A673 (cell line): ENCODE measurements at regions not wholly inside any gene's neighbourhood (a gene's known extent, or its start where the extent isn't known, plus 50 kb on each side); places are given as distances from the start of the nearest gene placed in this dataset.
"Not testable (repeated sequence)": the region's sequence is repeated elsewhere in the genome, so short reads cannot be mapped to it uniquely, and the experiment has no call there.

Source experiments
- BruUV-seq: library from RNA; stranded (reverse); fragments of 400-500 nt; replicated peaks from 2 replicates; lab custom pipeline; 2021; lab: Mats Ljungman, UMichigan
- CTCF ChIA-PET: fragments of 300-600 bp; sonication (Branson Sonifier 250); formaldehyde crosslinking; loops from one replicate; lab custom pipeline; 2022; ENCODE audit warnings: antibody characterized with exemption; lab: Charles Lee
- POLR2A ChIA-PET: fragments of 300-600 bp; sonication (Branson Sonifier 250); formaldehyde crosslinking; loops from one replicate; lab custom pipeline; 2022; ENCODE audit warnings: antibody characterized with exemption; ENCODE audit not compliant: low non-redundant PET; lab: Charles Lee
- DNase-seq: peaks from one replicate; pipeline ENCODE4 v3.0.0-alpha.2; 2015; ENCODE audit warnings: low spot score
- H3K27ac ChIP-seq: fragments of 200-600 bp; sonication (generic); 2 replicates; pipeline ENCODE4 v1.5.1; 2016; ENCODE audit warnings: mixed run types, low read depth, mild to moderate bottlenecking, mixed read lengths, antibody characterized with exemption, low read length; ENCODE audit not compliant: poor library complexity, severe bottlenecking
- H3K27me3 ChIP-seq: fragments of 200-600 bp; sonication (generic); replicated peaks from 2 replicates; pipeline ENCODE4 v1.6.1; 2017; ENCODE audit warnings: mixed run types, low read depth, mild to moderate bottlenecking, mixed read lengths, antibody characterized with exemption, low read length; ENCODE audit not compliant: insufficient read depth, poor library complexity
- H3K36me3 ChIP-seq: fragments of 200-600 bp; sonication (generic); 2 replicates; pipeline ENCODE4 v1.6.1; 2016; ENCODE audit warnings: mixed run types, mild to moderate bottlenecking, mixed read lengths, antibody characterized with exemption, low read length; ENCODE audit not compliant: insufficient read depth, poor library complexity, severe bottlenecking
- H3K4me1 ChIP-seq: fragments of 200-600 bp; sonication (generic); 2 replicates; pipeline ENCODE4 v1.6.1; 2017; ENCODE audit warnings: mixed run types, mild to moderate bottlenecking, mixed read lengths, antibody characterized with exemption, low read length; ENCODE audit not compliant: insufficient read depth, poor library complexity, severe bottlenecking
- H3K4me3 ChIP-seq: fragments of 200-600 bp; sonication (generic); 2 replicates; pipeline ENCODE4 v1.5.1; 2016; ENCODE audit warnings: low read depth, mixed run types, mild to moderate bottlenecking, mixed read lengths, low read length; ENCODE audit not compliant: poor library complexity, severe bottlenecking
- H3K9me3 ChIP-seq: fragments of 200-600 bp; sonication (generic); 2 replicates; pipeline ENCODE4 v1.6.1; 2016; ENCODE audit warnings: mixed run types, low read depth, mild to moderate bottlenecking, mixed read lengths, antibody characterized with exemption, low read length; ENCODE audit not compliant: poor library complexity, severe bottlenecking
- CTCF ChIP-seq: fragments of 300-800, 200-600 bp; sonication (generic); conservative IDR thresholded peaks from 2 replicates; pipeline ENCODE4 v1.5.1; 2017; ENCODE audit warnings: low read depth, mild to moderate bottlenecking, antibody characterized with exemption, low read length, moderate library complexity, mixed read lengths
- EZH2 ChIP-seq: fragments of 200-600 bp; sonication (generic); IDR thresholded peaks from 2 replicates; pipeline ENCODE4 v1.6.1; 2017; ENCODE audit warnings: borderline replicate concordance, low read depth, mild to moderate bottlenecking, mixed read lengths, antibody characterized with exemption, low read length; ENCODE audit not compliant: poor library complexity, severe bottlenecking
- intact Hi-C: fragments of 100-400 bp; cut with micrococcal nuclease; formaldehyde crosslinking; loops from one replicate; pipeline ENCODE4 v1.10.0; 2022; ENCODE audit not compliant: unreplicated experiment

DNA sequence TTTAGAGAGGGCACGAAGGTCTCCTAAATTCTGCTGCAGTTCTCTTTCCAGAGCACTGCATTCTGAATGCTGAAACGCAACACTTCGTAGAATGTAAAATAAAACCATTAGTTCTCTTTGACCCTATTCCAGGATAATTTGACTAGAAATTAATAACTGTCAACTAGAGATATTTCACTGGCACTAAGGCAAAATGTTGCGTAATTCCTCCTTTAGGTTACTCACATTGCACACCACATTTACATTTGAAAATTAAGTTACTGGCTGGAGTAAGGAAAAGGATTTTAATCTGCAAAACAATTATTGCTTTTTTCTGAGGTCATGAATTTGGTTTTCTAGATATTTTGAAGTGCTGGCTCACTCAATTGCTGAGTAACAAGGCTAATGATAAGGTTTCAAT lies 58.0 kb upstream of the TRHDE start:
- Histone ChIP-seq H3K4me3 (no peak overlapping the region), H3K27ac (no peak overlapping the region), H3K9me3 (no peaks in the 10 kb centered on the region), H3K27me3 (no peaks in the 10 kb centered on the region), H3K36me3 (no peaks in the 10 kb centered on the region), H3K4me1 (peaks cover 4% of the 10 kb centered on the region)
- BruUV-seq, result no TSS peak
- DNase-seq, result no peak
- TF ChIP-seq CTCF (no peak), EZH2 (no peak)
- intact Hi-C loops, result no loop called here
- ChIA-PET CTCF (no interaction called here), POLR2A (no interaction called here)

DNA sequence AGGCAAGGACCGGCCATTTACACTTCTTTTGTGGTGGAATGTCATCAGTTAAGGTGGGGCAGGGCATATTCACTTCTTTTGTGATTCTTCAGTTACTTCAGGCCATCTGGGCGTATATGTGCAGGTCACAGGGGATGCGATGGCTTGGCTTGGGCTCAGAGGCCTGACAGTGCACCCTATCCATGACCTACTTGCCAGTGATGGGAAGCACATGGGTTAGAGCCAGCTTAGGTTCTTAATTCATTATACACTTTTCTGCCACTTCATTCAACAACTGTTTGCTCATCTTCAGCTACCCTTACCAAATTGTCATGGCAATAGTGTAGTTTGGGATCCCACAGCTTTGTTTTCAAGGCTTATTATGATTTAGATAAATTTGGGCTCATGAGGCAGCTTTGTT lies 56.9 kb upstream of the TRHDE start:
- H3K36me3 ChIP-seq, POLR2A ChIA-PET, CTCF ChIA-PET, H3K4me1 ChIP-seq, intact Hi-C loops, DNase-seq, H3K27ac ChIP-seq, H3K4me3 ChIP-seq, BruUV-seq, H3K27me3 ChIP-seq, H3K9me3 ChIP-seq: not testable (repeated sequence)

DNA sequence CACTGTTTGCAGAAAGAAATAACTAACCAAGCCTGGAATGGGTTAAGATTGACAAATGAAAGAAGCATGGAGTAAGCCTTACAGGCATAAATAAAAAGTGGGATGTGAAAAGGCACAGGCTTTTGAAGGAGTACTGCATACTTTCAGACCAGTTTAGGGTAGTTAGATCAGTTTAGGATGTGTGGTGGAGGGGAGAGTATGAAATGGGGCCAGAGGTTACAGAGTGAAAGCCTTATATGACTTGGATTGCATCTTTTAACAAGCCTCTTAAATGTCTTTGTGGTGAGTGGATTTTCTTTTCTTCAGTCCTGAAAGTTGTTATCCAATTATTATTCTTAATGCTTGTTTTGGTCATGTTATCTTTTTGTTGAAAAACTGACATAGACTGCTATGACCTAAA lies 52.2 kb upstream of the TRHDE start:
- Histone ChIP-seq H3K4me3 (no peak overlapping the region), H3K27me3 (no peaks in the 10 kb centered on the region), H3K4me1 (no peaks in the 10 kb centered on the region), H3K9me3 (no peaks in the 10 kb centered on the region), H3K27ac (no peak overlapping the region), H3K36me3 (no peaks in the 10 kb centered on the region)
- ChIA-PET POLR2A (no interaction called here), CTCF (no interaction called here)
- no peak for DNase-seq
- intact Hi-C loops, result no loop called here
- BruUV-seq, result no TSS peak
- no peak for TF ChIP-seq CTCF
- TF ChIP-seq EZH2, result no peak
